Spleen (tissue), 11 donors: ENCODE measurements at regions not wholly inside any gene's neighbourhood (a gene's known extent, or its start where the extent isn't known, plus 50 kb on each side); places are given as distances from the start of the nearest gene placed in this dataset.

Source experiments
- DNase-seq: peaks from one replicate; pipeline ENCODE4 v3.0.0-alpha.2; 2020
- H3K27ac ChIP-seq, 8 donors: fragments of 200-600 bp; sonication (generic) in 7 of 8; 1 replicate in 4 of 8; 2 replicates in 4 of 8; pipeline versions ENCODE4 v1.5.0 to v1.8.0; 2016 to 2021; ENCODE audit warnings: inconsistent platforms in 4 of 8, mild to moderate bottlenecking in 4 of 8, moderate library complexity in 1 of 8
- H3K27me3 ChIP-seq, 7 donors: fragments of 200-600 bp; sonication (generic) in 6 of 7; replicated peaks in 1 of 7; 1 replicate in 4 of 7; 2 replicates in 3 of 7; pipeline versions ENCODE4 v1.5.0 to v1.8.0; 2016 to 2021; ENCODE audit warnings: inconsistent platforms in 3 of 7, mild to moderate bottlenecking in 1 of 7
- H3K36me3 ChIP-seq, 6 donors: fragments of 200-600 bp; sonication (generic) in 5 of 6; 1 replicate in 4 of 6; 2 replicates in 2 of 6; pipeline versions ENCODE4 v1.5.0 to v1.8.0; 2016 to 2021; ENCODE audit warnings: inconsistent platforms in 2 of 6
- H3K4me1 ChIP-seq, 6 donors: fragments of 200-600 bp; sonication (generic) in 5 of 6; 1 replicate in 3 of 6; 2 replicates in 3 of 6; pipeline versions ENCODE4 v1.5.0 to v1.8.0; 2016 to 2021; ENCODE audit warnings: inconsistent platforms in 3 of 6
- H3K4me3 ChIP-seq, 8 donors: fragments of 200-600 bp; sonication (generic) in 7 of 8; 1 replicate in 4 of 8; 2 replicates in 4 of 8; pipeline versions ENCODE4 v1.5.0 to v1.8.0; 2016 to 2021; ENCODE audit warnings: inconsistent platforms in 4 of 8, mild to moderate bottlenecking in 4 of 8, moderate library complexity in 2 of 8
- H3K9me3 ChIP-seq, 8 donors: fragments of 200-600 bp; sonication (generic) in 7 of 8; 1 replicate in 4 of 8; 2 replicates in 4 of 8; pipeline versions ENCODE4 v1.5.0 to v1.8.0; 2016 to 2021; ENCODE audit warnings: inconsistent platforms in 4 of 8
- POLR2A ChIP-seq, 3 donors: fragments of 450-650 bp; IDR thresholded peaks; one replicate each; pipeline ENCODE4 v1.5.1; 2017; ENCODE audit warnings: antibody characterized with exemption in 3 of 3, mild to moderate bottlenecking in 1 of 3
- POLR2AphosphoS5 ChIP-seq, 3 donors: sonication (generic); formaldehyde crosslinking; IDR thresholded peaks; one replicate each; pipeline ENCODE4 v1.5.1; 2017; ENCODE audit warnings: antibody characterized with exemption in 3 of 3
- WGBS, 5 donors: extraction: QIAGEN DNeasy Blood & Tissue Kit in 3 of 5; methylation state at CpG; one replicate each; pipeline versions ENCODE4 v1.1.5 to v1.1.7; 2013 to 2018; 5-methylcytosine and 5-hydroxymethylcytosine counted together
- intact Hi-C: fragments of 100-400 bp; cut with DNase I; formaldehyde crosslinking; loops from one replicate; pipeline ENCODE4 v1.15.0; 2023; ENCODE audit warnings: low total_unique reads
- TF ChIP-seq, protein P1 (sequence below), 11 experiments: fragments of 200-600 bp in 7 of 11; fragments of 450-650 bp in 4 of 11; sonication (generic) in 4 of 11; IDR thresholded peaks in 8 of 11; conservative IDR thresholded peaks in 3 of 11; 1 replicate in 7 of 11; 2 replicates in 4 of 11; pipeline versions ENCODE4 v1.4.0 to v1.8.0; 2016 to 2021; ENCODE audit warnings: antibody characterized with exemption in 11 of 11, inconsistent platforms in 4 of 11, mild to moderate bottlenecking in 1 of 11
- donor health status: healthy with polysubstance abuse.
- donor health status: DM: no; HTN: no; CAD: no; lungs with moderate emphysema.
- donor health status: DM: no; HTN: no; CAD: no.
- donor health status: Bipolar disorder and iron deficiency.
- donor health status: healthy.
- donor health status: DM: no; HTN: no; CAD: no.
- donor health status: DM: yes; HTN: yes; CAD: no.

DNA sequence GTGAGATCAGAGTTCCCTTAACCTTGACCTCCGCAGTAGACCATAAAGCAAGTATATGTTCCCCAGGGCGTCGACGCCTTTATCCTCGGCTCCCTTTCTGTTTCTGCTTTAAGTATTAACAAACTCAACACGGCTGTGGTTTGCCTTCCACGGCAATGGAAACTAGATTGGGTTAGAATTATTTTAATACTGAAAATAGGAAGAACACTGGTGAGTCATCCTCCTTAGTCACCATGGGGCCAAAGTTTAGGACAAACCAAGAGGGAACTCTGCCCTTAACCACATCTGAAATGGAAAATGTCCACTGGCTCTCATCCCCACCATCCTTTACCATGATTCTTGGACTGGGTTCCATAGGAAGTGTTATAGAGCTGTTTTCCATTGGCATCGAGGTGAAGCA lies 386.1 kb downstream of the ACTL7B start:
- intact Hi-C loops = no loop called here
- no peak for TF ChIP-seq POLR2A (IDR thresholded peaks at IDR 0.05)
- no peak for TF ChIP-seq POLR2AphosphoS5 (IDR thresholded peaks at IDR 0.05)
- TF ChIP-seq, protein P1, sequence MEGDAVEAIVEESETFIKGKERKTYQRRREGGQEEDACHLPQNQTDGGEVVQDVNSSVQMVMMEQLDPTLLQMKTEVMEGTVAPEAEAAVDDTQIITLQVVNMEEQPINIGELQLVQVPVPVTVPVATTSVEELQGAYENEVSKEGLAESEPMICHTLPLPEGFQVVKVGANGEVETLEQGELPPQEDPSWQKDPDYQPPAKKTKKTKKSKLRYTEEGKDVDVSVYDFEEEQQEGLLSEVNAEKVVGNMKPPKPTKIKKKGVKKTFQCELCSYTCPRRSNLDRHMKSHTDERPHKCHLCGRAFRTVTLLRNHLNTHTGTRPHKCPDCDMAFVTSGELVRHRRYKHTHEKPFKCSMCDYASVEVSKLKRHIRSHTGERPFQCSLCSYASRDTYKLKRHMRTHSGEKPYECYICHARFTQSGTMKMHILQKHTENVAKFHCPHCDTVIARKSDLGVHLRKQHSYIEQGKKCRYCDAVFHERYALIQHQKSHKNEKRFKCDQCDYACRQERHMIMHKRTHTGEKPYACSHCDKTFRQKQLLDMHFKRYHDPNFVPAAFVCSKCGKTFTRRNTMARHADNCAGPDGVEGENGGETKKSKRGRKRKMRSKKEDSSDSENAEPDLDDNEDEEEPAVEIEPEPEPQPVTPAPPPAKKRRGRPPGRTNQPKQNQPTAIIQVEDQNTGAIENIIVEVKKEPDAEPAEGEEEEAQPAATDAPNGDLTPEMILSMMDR (IDR thresholded peaks at IDR 0.05 in 8 of 11, conservative IDR thresholded peaks at IDR 0.05 in 3 of 11) = no peak
- Histone ChIP-seq H3K4me3 (no peak overlapping the region), H3K27me3 (no peaks in the 10 kb centered on the region), H3K9me3 (no peaks in the 10 kb centered on the region), H3K27ac (no peak overlapping the region), H3K4me1 (no peaks in the 10 kb centered on the region), H3K36me3 (no peaks in the 10 kb centered on the region)
- no peak for DNase-seq
- 68 to 89% (median 73%) methylated on average over 8 of the region's 8 CpGs for WGBS, 5 donors

DNA sequence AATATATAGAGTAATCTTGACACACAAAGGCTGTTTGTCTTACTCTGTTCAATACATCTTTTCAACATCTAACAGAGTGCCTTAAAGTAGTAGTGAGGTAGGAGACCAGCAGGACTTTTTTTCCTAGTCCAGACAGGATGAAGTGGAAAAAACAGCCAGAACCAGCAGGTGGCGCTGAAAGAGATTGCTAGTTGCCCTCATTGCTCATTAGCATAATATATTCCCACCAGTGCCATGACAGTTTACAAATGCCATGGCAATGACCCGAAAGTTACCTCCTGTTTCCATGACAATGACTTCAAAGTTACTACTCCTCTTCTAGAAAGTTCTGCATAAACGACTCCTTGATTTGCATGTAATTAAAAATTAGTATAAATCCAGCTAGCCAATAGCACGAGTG lies 387.4 kb downstream of the ACTL7B start:
- no peak for DNase-seq
- WGBS, 5 donors = 70 to 85% (median 83%) methylated on average over 4 of the region's 4 CpGs
- intact Hi-C loops = no loop called here

DNA sequence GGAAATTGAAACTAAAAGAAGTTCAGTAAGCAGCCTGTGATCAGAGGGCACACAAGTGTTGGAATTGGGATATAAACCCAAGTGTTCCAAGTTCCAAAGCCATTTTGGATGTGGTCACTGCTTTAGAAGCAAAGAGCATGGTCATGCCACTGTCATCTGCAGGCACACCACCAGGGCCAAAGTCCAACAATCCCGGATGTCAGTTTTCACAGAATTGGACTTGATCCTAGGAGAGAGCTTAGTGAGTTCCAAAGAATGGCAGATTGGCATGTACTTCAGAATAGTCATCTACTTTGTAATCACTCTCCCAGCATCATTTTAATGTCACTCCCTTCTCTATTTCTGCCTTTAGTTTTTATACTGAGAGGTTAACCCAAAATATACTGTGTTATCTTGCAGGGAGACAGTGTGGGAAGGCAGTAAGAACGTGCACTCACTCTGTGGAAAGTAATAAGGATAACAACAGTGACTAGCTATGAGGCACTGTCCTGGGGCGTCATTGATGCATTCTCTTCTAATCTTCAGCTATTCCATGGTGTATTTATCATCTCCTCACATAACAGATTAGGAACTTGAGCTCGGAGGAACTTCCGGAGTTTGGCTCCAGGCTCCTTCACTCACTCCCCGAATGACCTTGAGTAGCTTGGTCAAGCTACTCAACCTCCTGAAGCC lies 388.0 kb downstream of the ACTL7B start:
- no peak overlapping the region for H3K4me3 ChIP-seq
- intact Hi-C loops = no loop called here
- H3K36me3 ChIP-seq = no peaks in the 10 kb centered on the region
- no peak overlapping the region for H3K27ac ChIP-seq
- no peaks in the 10 kb centered on the region for H3K9me3 ChIP-seq
- H3K27me3 ChIP-seq = no peaks in the 10 kb centered on the region
- WGBS, 5 donors = 69 to 86% (median 82%) methylated on average over 6 of the region's 6 CpGs
- H3K4me1 ChIP-seq = no peaks in the 10 kb centered on the region
- TF ChIP-seq POLR2AphosphoS5 (IDR thresholded peaks at IDR 0.05) (no peak), POLR2A (IDR thresholded peaks at IDR 0.05) (no peak)
- TF ChIP-seq, protein P1 (IDR thresholded peaks at IDR 0.05 in 8 of 11, conservative IDR thresholded peaks at IDR 0.05 in 3 of 11) = no peak
- no peak for DNase-seq

More for the DNA sequence above, 387.4 kb downstream of the ACTL7B start:
- Histone ChIP-seq H3K4me3 (no peak overlapping the region), H3K4me1 (no peaks in the 10 kb centered on the region), H3K27me3 (no peaks in the 10 kb centered on the region), H3K27ac (no peak overlapping the region), H3K9me3 (no peaks in the 10 kb centered on the region), H3K36me3 (no peaks in the 10 kb centered on the region)
- no peak for TF ChIP-seq POLR2A (IDR thresholded peaks at IDR 0.05)
- TF ChIP-seq, protein P1 (IDR thresholded peaks at IDR 0.05 in 8 of 11, conservative IDR thresholded peaks at IDR 0.05 in 3 of 11) = peak in 3 of 11 experiments; percentile 16 to 23 (median 17)

DNA sequence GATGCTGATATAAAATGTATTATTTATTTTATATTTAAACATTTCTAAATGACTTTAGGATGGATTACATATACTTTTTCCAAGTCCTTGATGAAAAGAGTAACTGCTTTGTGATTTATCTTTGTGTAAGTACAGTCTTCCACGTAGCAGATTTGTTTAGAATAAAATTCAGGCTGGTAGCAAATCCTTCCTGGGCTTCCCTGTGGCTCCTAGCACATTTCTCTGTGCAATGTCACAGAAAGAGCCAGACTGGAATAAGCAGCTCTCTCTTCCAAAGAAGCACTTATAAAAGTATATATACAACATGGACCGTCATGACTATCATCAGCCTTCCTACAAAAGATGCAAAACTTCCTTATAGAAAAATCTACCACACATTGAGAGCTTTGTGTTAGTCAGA lies 388.6 kb downstream of the ACTL7B start:
- no peak overlapping the region for H3K4me3 ChIP-seq
- 69 to 88% (median 82%) methylated on average over 2 of the region's 2 CpGs for WGBS, 5 donors
- no peaks in the 10 kb centered on the region for H3K27me3 ChIP-seq
- H3K27ac ChIP-seq = no peak overlapping the region
- intact Hi-C loops = no loop called here
- no peak for DNase-seq
- H3K4me1 ChIP-seq = no peaks in the 10 kb centered on the region
- H3K36me3 ChIP-seq = no peaks in the 10 kb centered on the region
- TF ChIP-seq, protein P1 (IDR thresholded peaks at IDR 0.05 in 8 of 11, conservative IDR thresholded peaks at IDR 0.05 in 3 of 11) = no peak
- TF ChIP-seq POLR2AphosphoS5 (IDR thresholded peaks at IDR 0.05) (no peak), POLR2A (IDR thresholded peaks at IDR 0.05) (no peak)
- H3K9me3 ChIP-seq = no peaks in the 10 kb centered on the region
